K562 (cell line): ENCODE measurements at regions not wholly inside any gene's neighbourhood (a gene's known extent, or its start where the extent isn't known, plus 50 kb on each side); places are given as distances from the start of the nearest gene placed in this dataset.

Experiments used
- ATAC-seq: fragments of 200-7000 bp; cut with Tn5 transposase; 3 replicates; pipeline ENCODE4 v1.9.1; 2020; ENCODE audit warnings: moderate library complexity
- BruUV-seq: library from RNA; stranded (reverse); fragments of 400-500 nt; replicated peaks from 2 replicates; lab custom pipeline; 2021; lab: Mats Ljungman, UMichigan
- CTCF ChIA-PET: fragments of 300-600 bp; formaldehyde crosslinking; extraction: SDS; loops from one replicate; lab custom pipeline; 2021; ENCODE audit warnings: low intra/inter-chr PET ratio; lab: Yijun Ruan, JAX
- POLR2A ChIA-PET: fragments of 300-600, 350-650 bp; sonication (Branson Sonifier 250); formaldehyde crosslinking; extraction: SDS; loops from one replicate; lab custom pipeline; 2021; ENCODE audit warnings: antibody characterized with exemption, inconsistent platforms; lab: Yijun Ruan, JAX
- DNase-seq, 4 experiments: peaks; one replicate each; pipeline versions ENCODE4 v3.0.0 to v3.0.0-alpha.2; 2011 to 2018; ENCODE audit warnings: low spot score in 3 of 4, mixed read lengths in 3 of 4; ENCODE audit errors: extremely low read depth in 1 of 4
- FAIRE-seq: peaks from 2 replicates; lab custom pipeline; 2011; peaks lifted over from hg19 to GRCh38; lab: Jason Lieb, UNC
- H2AFZ ChIP-seq: 2 replicates; pipeline ENCODE4 v1.6.0; 2011; ENCODE audit warnings: low read depth, low read length, control low read depth, inconsistent platforms
- H3K27ac ChIP-seq: fragments of 200-600 bp; 3 replicates; pipeline ENCODE4 v1.8.0; 2011; ENCODE audit warnings: low read depth, mild to moderate bottlenecking, control low read depth, inconsistent platforms, low read length, moderate library complexity, mixed read lengths; ENCODE audit errors: extremely low read depth
- H3K27me3 ChIP-seq, 2 experiments: fragments of 300-600 bp in 1 of 2; 2 replicates in 1 of 2; 3 replicates in 1 of 2; pipeline versions ENCODE4 v1.6.0 to v1.8.0; 2011; ENCODE audit warnings: inconsistent platforms in 2 of 2, low read length in 2 of 2, mild to moderate bottlenecking in 1 of 2, mixed read lengths in 1 of 2, moderate library complexity in 1 of 2; ENCODE audit not compliant: control insufficient read depth in 2 of 2, insufficient read depth in 2 of 2
- H3K36me3 ChIP-seq: fragments of 300-600 bp; 3 replicates; pipeline ENCODE4 v1.8.0; 2011; ENCODE audit warnings: mild to moderate bottlenecking, low read length, inconsistent platforms; ENCODE audit not compliant: control insufficient read depth, insufficient read depth
- H3K4me1 ChIP-seq, 2 experiments: fragments of 200-600 bp in 1 of 2; replicated peaks in 1 of 2; 2 replicates in 1 of 2; 3 replicates in 1 of 2; pipeline versions ENCODE4 v1.5.1 to v1.8.0; 2011; ENCODE audit warnings: inconsistent platforms in 2 of 2, low read length in 2 of 2, mild to moderate bottlenecking in 1 of 2, mixed read lengths in 1 of 2, moderate library complexity in 1 of 2; ENCODE audit not compliant: control insufficient read depth in 2 of 2, insufficient read depth in 2 of 2
- H3K4me2 ChIP-seq: 2 replicates; pipeline ENCODE4 v1.6.1; 2011; ENCODE audit warnings: low read length, control low read depth, inconsistent platforms, mixed read lengths; ENCODE audit not compliant: insufficient read depth
- H3K4me3 ChIP-seq: fragments of 200-600 bp; sonication (generic), shearing (Covaris generic); 2 replicates; pipeline ENCODE4 v1.5.1; 2016; ENCODE audit warnings: control low read depth, inconsistent platforms
- H3K79me2 ChIP-seq: fragments of 200-600 bp; 3 replicates; pipeline ENCODE4 v1.8.0; 2011; ENCODE audit warnings: low read length, inconsistent platforms; ENCODE audit not compliant: control insufficient read depth, insufficient read depth
- H3K9ac ChIP-seq, 2 experiments: 2 replicates each; pipeline versions ENCODE4 v1.6.0 to v1.6.1; 2011; ENCODE audit warnings: low read depth in 2 of 2, low read length in 2 of 2, control low read depth in 1 of 2, inconsistent platforms in 1 of 2, mild to moderate bottlenecking in 1 of 2, mixed read lengths in 1 of 2; ENCODE audit not compliant: insufficient read depth in 1 of 2
- H3K9me1 ChIP-seq: one replicate; pipeline ENCODE4 v1.6.0; 2011; ENCODE audit warnings: inconsistent platforms, mild to moderate bottlenecking, low read length, moderate library complexity; ENCODE audit not compliant: control insufficient read depth, insufficient read depth
- H3K9me3 ChIP-seq: replicated peaks from 2 replicates; pipeline ENCODE4 v1.5.1; 2011; ENCODE audit warnings: low read depth, low read length, inconsistent platforms; ENCODE audit not compliant: control insufficient read depth, insufficient read depth
- H4K20me1 ChIP-seq: replicated peaks from 2 replicates; pipeline ENCODE4 v1.6.1; 2011; ENCODE audit warnings: low read length, inconsistent platforms, mixed read lengths; ENCODE audit not compliant: control insufficient read depth, insufficient read depth
- ARID3A ChIP-seq: IDR thresholded peaks from 2 replicates; pipeline ENCODE4 v1.6.1; 2012; ENCODE audit warnings: low read depth, low read length, improper control_type of control experiment, borderline replicate concordance
- CHCHD3 ChIP-seq: fragments of 250-450 bp; sonication (Bioruptor Pico); IDR thresholded peaks from 2 replicates; pipeline ENCODE4 v2.1.2; 2022; ENCODE audit warnings: mild to moderate bottlenecking
- CHD4 ChIP-seq: fragments of 200-600 bp; sonication (generic); IDR thresholded peaks from 3 replicates; pipeline ENCODE4 v1.6.1; 2012; ENCODE audit warnings: low read depth, mild to moderate bottlenecking, mixed read lengths, low read length, inconsistent platforms; ENCODE audit not compliant: insufficient read depth, insufficient replicate concordance, poor library complexity, severe bottlenecking
- CTBP1 ChIP-seq: fragments of 450-650 bp; IDR thresholded peaks from 2 replicates; pipeline ENCODE4 v1.6.1; 2016; ENCODE audit warnings: borderline replicate concordance
- ESRRA ChIP-seq: fragments of 450-650 bp; IDR thresholded peaks from 2 replicates; pipeline ENCODE4 v1.6.1; 2014; ENCODE audit warnings: low read depth, mild to moderate bottlenecking, moderate library complexity, borderline replicate concordance
- MCM5 ChIP-seq: fragments of 450-650 bp; IDR thresholded peaks from 2 replicates; pipeline ENCODE4 v1.6.1; 2016; ENCODE audit warnings: low read depth
- POU5F1 ChIP-seq: fragments of 150-350 bp; IDR thresholded peaks from 2 replicates; pipeline ENCODE4 v1.6.1; 2014; ENCODE audit warnings: borderline replicate concordance, low read length, low read depth, mild to moderate bottlenecking; ENCODE audit not compliant: partially characterized antibody
- RBM39 ChIP-seq: fragments of 200-400 bp; formaldehyde crosslinking; optimal IDR thresholded peaks from 2 replicates; pipeline ENCODE3; 2018; ENCODE audit warnings: low read depth, low read length
- ZMIZ1 ChIP-seq, 2 experiments: fragments of 150-350 bp in 1 of 2; IDR thresholded peaks; 2 replicates each; pipeline ENCODE4 v1.6.1; 2012 to 2016; ENCODE audit warnings: low read depth in 2 of 2, low read length in 2 of 2, mild to moderate bottlenecking in 1 of 2, moderate library complexity in 1 of 2
- ZNF197 ChIP-seq: fragments of 200-800 bp; sonication (Bioruptor generic); IDR thresholded peaks from 2 replicates; pipeline ENCODE4 v1.6.1; 2016; ENCODE audit warnings: low read depth, missing genetic modification characterization, missing compliant biosample characterization
- ZNF224 ChIP-seq: sonication (generic); formaldehyde crosslinking; IDR thresholded peaks from 2 replicates; pipeline ENCODE4 v1.8.0; 2022; ENCODE audit warnings: mild to moderate bottlenecking, missing genetic modification reagents
- ZNF324 ChIP-seq: fragments of 250-450 bp; sonication (Bioruptor Pico); IDR thresholded peaks from 2 replicates; pipeline ENCODE4 v1.4.0; 2020; ENCODE audit warnings: mild to moderate bottlenecking
- ZNF436 ChIP-seq: fragments of 250-450, 450-650 bp; sonication (Bioruptor Pico); formaldehyde crosslinking; IDR thresholded peaks from 2 replicates; pipeline ENCODE4 v1.7.0; 2020; ENCODE audit warnings: mild to moderate bottlenecking
- ZNF589 ChIP-seq: fragments of 200-800 bp; sonication (Bioruptor generic); IDR thresholded peaks from 2 replicates; pipeline ENCODE4 v1.6.1; 2016; ENCODE audit warnings: low read depth, missing genetic modification characterization, missing compliant biosample characterization
- WGBS: fragments of 100-300 bp; shearing (Covaris generic); methylation state at CpG from one replicate; pipeline ENCODE4 v1.1.6; 2016; ENCODE audit warnings: low coverage, mixed read lengths; ENCODE audit not compliant: insufficient coverage; ENCODE audit errors: missing lambda C conversion rate; 5-methylcytosine and 5-hydroxymethylcytosine counted together
- in situ Hi-C: fragments of 300-500 bp; cut with MboI; formaldehyde crosslinking; loops from 4 replicates; pipeline ENCODE4 v1.15.0; 2018; ENCODE audit warnings: inconsistent platforms, mixed read lengths
- intact Hi-C: fragments of 100-400 bp; cut with micrococcal nuclease; formaldehyde crosslinking; loops from 2 replicates; pipeline ENCODE4 v1.14.2; 2022

- Histone ChIP-seq H3K4me3 (no peak overlapping the region), H3K9me3 (no peaks in the 10 kb centered on the region), H4K20me1 (no peaks in the 10 kb centered on the region), H3K27me3 (no peaks in the 10 kb centered on the region), H3K9me1 (no peaks in the 10 kb centered on the region), H3K27ac (no peak overlapping the region), H3K9ac (no peak overlapping the region), H3K79me2 (no peaks in the 10 kb centered on the region), H3K4me1 (no peaks in the 10 kb centered on the region), H3K4me2 (no peak overlapping the region), H2AFZ (no peak overlapping the region), H3K36me3 (no peaks in the 10 kb centered on the region)
- in situ Hi-C loops = no loop called here
- DNase-seq = no peak
- BruUV-seq = no TSS peak
- FAIRE-seq = no peak
- 15% methylated on average over 2 of the region's 3 CpGs for WGBS
- no peak for TF ChIP-seq ARID3A
- TF ChIP-seq ZNF224 = no peak
- no peak for TF ChIP-seq MCM5
- TF ChIP-seq RBM39 = no peak
- TF ChIP-seq CHD4 = no peak
- TF ChIP-seq ZNF324 (CRISPR knock-in tag) = no peak
- no peak for TF ChIP-seq ZMIZ1 (IDR thresholded peaks at IDR 0.05; ENCODE audit: low read depth in 2 of 2, low read length in 2 of 2)
- TF ChIP-seq ZNF436 (CRISPR knock-in tag) = no peak
- TF ChIP-seq CHCHD3 (CRISPR knock-in tag) = no peak
- TF ChIP-seq ZNF197 (CRISPR knock-in tag) = no peak
- TF ChIP-seq ESRRA = no peak
- TF ChIP-seq POU5F1 = no peak
- TF ChIP-seq ZNF589 (CRISPR knock-in tag) = no peak
- TF ChIP-seq CTBP1 = no peak
- intact Hi-C loops = no loop called here
- POLR2A ChIA-PET = no interaction called here
- ATAC-seq = no peak
- CTCF ChIA-PET = no interaction called here
These were observed 210.9 kb downstream of the SLITRK6 start for GRCh38 chr13:85588359-85588758.
